K562 (cell line): ENCODE measurements at regions not wholly inside any gene's neighbourhood (a gene's known extent, or its start where the extent isn't known, plus 50 kb on each side); places are given as distances from the start of the nearest gene placed in this dataset.

ENCODE experiments used
- ATAC-seq: fragments of 200-7000 bp; cut with Tn5 transposase; 3 replicates; pipeline ENCODE4 v1.9.1; 2020; ENCODE audit warnings: moderate library complexity
- BruUV-seq: library from RNA; stranded (reverse); fragments of 400-500 nt; replicated peaks from 2 replicates; lab custom pipeline; 2021; lab: Mats Ljungman, UMichigan
- CTCF ChIA-PET: fragments of 300-600 bp; formaldehyde crosslinking; extraction: SDS; loops from one replicate; lab custom pipeline; 2021; ENCODE audit warnings: low intra/inter-chr PET ratio; lab: Yijun Ruan, JAX
- POLR2A ChIA-PET: fragments of 300-600, 350-650 bp; sonication (Branson Sonifier 250); formaldehyde crosslinking; extraction: SDS; loops from one replicate; lab custom pipeline; 2021; ENCODE audit warnings: antibody characterized with exemption, inconsistent platforms; lab: Yijun Ruan, JAX
- DNase-seq, 4 experiments: peaks; one replicate each; pipeline versions ENCODE4 v3.0.0 to v3.0.0-alpha.2; 2011 to 2018; ENCODE audit warnings: low spot score in 3 of 4, mixed read lengths in 3 of 4; ENCODE audit errors: extremely low read depth in 1 of 4
- FAIRE-seq: peaks from 2 replicates; lab custom pipeline; 2011; peaks lifted over from hg19 to GRCh38; lab: Jason Lieb, UNC
- H2AFZ ChIP-seq: 2 replicates; pipeline ENCODE4 v1.6.0; 2011; ENCODE audit warnings: low read depth, low read length, control low read depth, inconsistent platforms
- H3K27ac ChIP-seq: fragments of 200-600 bp; 3 replicates; pipeline ENCODE4 v1.8.0; 2011; ENCODE audit warnings: low read depth, mild to moderate bottlenecking, control low read depth, inconsistent platforms, low read length, moderate library complexity, mixed read lengths; ENCODE audit errors: extremely low read depth
- H3K27me3 ChIP-seq, 2 experiments: fragments of 300-600 bp in 1 of 2; 2 replicates in 1 of 2; 3 replicates in 1 of 2; pipeline versions ENCODE4 v1.6.0 to v1.8.0; 2011; ENCODE audit warnings: inconsistent platforms in 2 of 2, low read length in 2 of 2, mild to moderate bottlenecking in 1 of 2, mixed read lengths in 1 of 2, moderate library complexity in 1 of 2; ENCODE audit not compliant: control insufficient read depth in 2 of 2, insufficient read depth in 2 of 2
- H3K36me3 ChIP-seq: fragments of 300-600 bp; 3 replicates; pipeline ENCODE4 v1.8.0; 2011; ENCODE audit warnings: mild to moderate bottlenecking, low read length, inconsistent platforms; ENCODE audit not compliant: control insufficient read depth, insufficient read depth
- H3K4me1 ChIP-seq, 2 experiments: fragments of 200-600 bp in 1 of 2; replicated peaks in 1 of 2; 2 replicates in 1 of 2; 3 replicates in 1 of 2; pipeline versions ENCODE4 v1.5.1 to v1.8.0; 2011; ENCODE audit warnings: inconsistent platforms in 2 of 2, low read length in 2 of 2, mild to moderate bottlenecking in 1 of 2, mixed read lengths in 1 of 2, moderate library complexity in 1 of 2; ENCODE audit not compliant: control insufficient read depth in 2 of 2, insufficient read depth in 2 of 2
- H3K4me2 ChIP-seq: 2 replicates; pipeline ENCODE4 v1.6.1; 2011; ENCODE audit warnings: low read length, control low read depth, inconsistent platforms, mixed read lengths; ENCODE audit not compliant: insufficient read depth
- H3K4me3 ChIP-seq: fragments of 200-600 bp; sonication (generic), shearing (Covaris generic); 2 replicates; pipeline ENCODE4 v1.5.1; 2016; ENCODE audit warnings: control low read depth, inconsistent platforms
- H3K79me2 ChIP-seq: fragments of 200-600 bp; 3 replicates; pipeline ENCODE4 v1.8.0; 2011; ENCODE audit warnings: low read length, inconsistent platforms; ENCODE audit not compliant: control insufficient read depth, insufficient read depth
- H3K9ac ChIP-seq, 2 experiments: 2 replicates each; pipeline versions ENCODE4 v1.6.0 to v1.6.1; 2011; ENCODE audit warnings: low read depth in 2 of 2, low read length in 2 of 2, control low read depth in 1 of 2, inconsistent platforms in 1 of 2, mild to moderate bottlenecking in 1 of 2, mixed read lengths in 1 of 2; ENCODE audit not compliant: insufficient read depth in 1 of 2
- H3K9me1 ChIP-seq: one replicate; pipeline ENCODE4 v1.6.0; 2011; ENCODE audit warnings: inconsistent platforms, mild to moderate bottlenecking, low read length, moderate library complexity; ENCODE audit not compliant: control insufficient read depth, insufficient read depth
- H3K9me3 ChIP-seq: replicated peaks from 2 replicates; pipeline ENCODE4 v1.5.1; 2011; ENCODE audit warnings: low read depth, low read length, inconsistent platforms; ENCODE audit not compliant: control insufficient read depth, insufficient read depth
- H4K20me1 ChIP-seq: replicated peaks from 2 replicates; pipeline ENCODE4 v1.6.1; 2011; ENCODE audit warnings: low read length, inconsistent platforms, mixed read lengths; ENCODE audit not compliant: control insufficient read depth, insufficient read depth
- FOXK2 ChIP-seq, 2 experiments: fragments of 450-650 bp; IDR thresholded peaks in 1 of 2; conservative IDR thresholded peaks in 1 of 2; 2 replicates each; pipeline ENCODE4 v1.6.1; 2016; ENCODE audit warnings: low read depth in 2 of 2, mild to moderate bottlenecking in 1 of 2
- XRCC5 ChIP-seq: fragments of 200-400 bp; formaldehyde crosslinking; IDR thresholded peaks from 2 replicates; pipeline ENCODE4 v1.6.1; 2017; ENCODE audit warnings: low read depth, mild to moderate bottlenecking, low read length
- ZNF57 ChIP-seq: fragments of 450-650 bp; formaldehyde crosslinking; IDR thresholded peaks from 2 replicates; pipeline ENCODE4 v1.4.0; 2020; ENCODE audit warnings: mild to moderate bottlenecking, moderate library complexity
- WGBS: fragments of 100-300 bp; shearing (Covaris generic); methylation state at CpG from one replicate; pipeline ENCODE4 v1.1.6; 2016; ENCODE audit warnings: low coverage, mixed read lengths; ENCODE audit not compliant: insufficient coverage; ENCODE audit errors: missing lambda C conversion rate; 5-methylcytosine and 5-hydroxymethylcytosine counted together
- in situ Hi-C: fragments of 300-500 bp; cut with MboI; formaldehyde crosslinking; loops from 4 replicates; pipeline ENCODE4 v1.15.0; 2018; ENCODE audit warnings: inconsistent platforms, mixed read lengths
- intact Hi-C: fragments of 100-400 bp; cut with micrococcal nuclease; formaldehyde crosslinking; loops from 2 replicates; pipeline ENCODE4 v1.14.2; 2022
- TF ChIP-seq, protein P1 (sequence below): sonication (generic); formaldehyde crosslinking; IDR thresholded peaks from 2 replicates; pipeline ENCODE4 v1.8.1; 2023; ENCODE audit warnings: mild to moderate bottlenecking, missing genetic modification reagents, moderate library complexity
- TF ChIP-seq, protein P2 (sequence below): fragments of 450-650 bp; IDR thresholded peaks from 2 replicates; pipeline ENCODE4 v1.6.1; 2018; ENCODE audit not compliant: partially characterized antibody

DNA sequence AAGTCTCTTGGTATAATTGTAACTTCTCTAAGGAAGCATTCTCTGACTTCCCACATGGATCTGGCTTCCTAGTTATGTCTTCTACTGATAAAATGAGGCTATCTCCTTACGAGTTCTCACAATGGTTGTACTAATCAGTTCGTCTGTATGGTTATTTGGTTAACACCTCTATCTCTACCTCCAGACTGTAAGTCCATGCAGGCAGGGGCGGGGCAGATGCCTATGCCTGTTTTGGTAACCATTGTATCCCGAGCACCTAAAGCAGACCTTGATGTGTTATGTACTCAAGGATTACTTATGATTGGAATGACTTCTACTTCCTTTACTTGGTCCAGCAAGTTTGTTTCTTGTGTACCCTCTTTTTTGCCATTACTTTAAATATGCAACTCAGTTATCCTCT, 125.0 kb upstream of the PITX1 start (continued):
- no peak for TF ChIP-seq FOXK2 (conservative IDR thresholded peaks at IDR 0.05 in 1 of 2, IDR thresholded peaks at IDR 0.05 in 1 of 2; ENCODE audit: low read depth in 2 of 2)
- TF ChIP-seq, protein P1, sequence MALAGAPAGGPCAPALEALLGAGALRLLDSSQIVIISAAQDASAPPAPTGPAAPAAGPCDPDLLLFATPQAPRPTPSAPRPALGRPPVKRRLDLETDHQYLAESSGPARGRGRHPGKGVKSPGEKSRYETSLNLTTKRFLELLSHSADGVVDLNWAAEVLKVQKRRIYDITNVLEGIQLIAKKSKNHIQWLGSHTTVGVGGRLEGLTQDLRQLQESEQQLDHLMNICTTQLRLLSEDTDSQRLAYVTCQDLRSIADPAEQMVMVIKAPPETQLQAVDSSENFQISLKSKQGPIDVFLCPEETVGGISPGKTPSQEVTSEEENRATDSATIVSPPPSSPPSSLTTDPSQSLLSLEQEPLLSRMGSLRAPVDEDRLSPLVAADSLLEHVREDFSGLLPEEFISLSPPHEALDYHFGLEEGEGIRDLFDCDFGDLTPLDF (CRISPR knock-in tag), result no peak
- TF ChIP-seq XRCC5, result no peak

DNA sequence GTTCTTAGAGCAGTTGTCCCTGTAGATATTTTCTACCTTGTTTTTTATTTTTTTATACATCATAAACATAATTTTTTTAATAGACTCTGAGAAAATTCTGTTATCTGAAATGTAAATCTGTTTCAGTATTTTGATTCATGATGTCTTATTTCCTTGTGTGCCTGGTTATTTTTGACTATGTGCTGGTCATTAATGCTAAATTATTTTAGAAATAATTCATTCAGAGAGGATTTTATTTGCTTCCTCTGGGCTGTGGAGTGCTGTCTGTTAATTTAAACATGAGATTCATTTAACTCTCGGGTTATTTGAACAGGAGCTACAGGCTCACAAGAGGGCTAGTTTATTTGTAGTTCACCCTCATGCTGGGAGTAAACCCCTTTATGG, 124.3 kb upstream of the PITX1 start:
- H3K9ac ChIP-seq, result no peak overlapping the region; a peak in 1 of 4 replicates
- H4K20me1 ChIP-seq, result no peaks in the 10 kb centered on the region
- H3K4me1 ChIP-seq, result peaks cover 28 to 33% of the 10 kb centered on the region in 2 experiments; a peak in 4 of 5 replicates
- H3K36me3 ChIP-seq, result no peaks in the 10 kb centered on the region
- 68% methylated on average over 1 of the region's 1 CpG for WGBS
- no peak overlapping the region for H3K4me3 ChIP-seq
- no peaks in the 10 kb centered on the region for H3K79me2 ChIP-seq
- intact Hi-C loops, result no loop called here
- no peak overlapping the region; the same call in 2 of the 3 replicates for H3K27ac ChIP-seq
- peak overlapping the region; percentile 51 for H2AFZ ChIP-seq
- TF ChIP-seq, protein P2, sequence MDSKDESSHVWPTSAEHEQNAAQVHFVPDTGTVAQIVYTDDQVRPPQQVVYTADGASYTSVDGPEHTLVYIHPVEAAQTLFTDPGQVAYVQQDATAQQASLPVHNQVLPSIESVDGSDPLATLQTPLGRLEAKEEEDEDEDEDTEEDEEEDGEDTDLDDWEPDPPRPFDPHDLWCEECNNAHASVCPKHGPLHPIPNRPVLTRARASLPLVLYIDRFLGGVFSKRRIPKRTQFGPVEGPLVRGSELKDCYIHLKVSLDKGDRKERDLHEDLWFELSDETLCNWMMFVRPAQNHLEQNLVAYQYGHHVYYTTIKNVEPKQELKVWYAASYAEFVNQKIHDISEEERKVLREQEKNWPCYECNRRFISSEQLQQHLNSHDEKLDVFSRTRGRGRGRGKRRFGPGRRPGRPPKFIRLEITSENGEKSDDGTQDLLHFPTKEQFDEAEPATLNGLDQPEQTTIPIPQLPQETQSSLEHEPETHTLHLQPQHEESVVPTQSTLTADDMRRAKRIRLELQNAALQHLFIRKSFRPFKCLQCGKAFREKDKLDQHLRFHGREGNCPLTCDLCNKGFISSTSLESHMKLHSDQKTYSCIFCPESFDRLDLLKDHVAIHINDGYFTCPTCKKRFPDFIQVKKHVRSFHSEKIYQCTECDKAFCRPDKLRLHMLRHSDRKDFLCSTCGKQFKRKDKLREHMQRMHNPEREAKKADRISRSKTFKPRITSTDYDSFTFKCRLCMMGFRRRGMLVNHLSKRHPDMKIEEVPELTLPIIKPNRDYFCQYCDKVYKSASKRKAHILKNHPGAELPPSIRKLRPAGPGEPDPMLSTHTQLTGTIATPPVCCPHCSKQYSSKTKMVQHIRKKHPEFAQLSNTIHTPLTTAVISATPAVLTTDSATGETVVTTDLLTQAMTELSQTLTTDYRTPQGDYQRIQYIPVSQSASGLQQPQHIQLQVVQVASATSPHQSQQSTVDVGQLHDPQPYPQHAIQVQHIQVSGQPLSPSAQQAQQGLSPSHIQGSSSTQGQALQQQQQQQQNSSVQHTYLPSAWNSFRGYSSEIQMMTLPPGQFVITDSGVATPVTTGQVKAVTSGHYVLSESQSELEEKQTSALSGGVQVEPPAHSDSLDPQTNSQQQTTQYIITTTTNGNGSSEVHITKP, result no peak
- TF ChIP-seq ZNF57 (CRISPR knock-in tag), result no peak
- peak overlapping the region; percentile 37; the same call in 1 of the 2 replicates for H3K4me2 ChIP-seq
- H3K9me1 ChIP-seq, result no peaks in the 10 kb centered on the region
- no TSS peak for BruUV-seq
- FAIRE-seq (no peak), ATAC-seq (no peak), DNase-seq (no peak)
- ChIA-PET CTCF (no interaction called here), POLR2A (interaction anchor here (1.6 kb wide), 1 partner anchor 9 kb away, joined by 9 read pairs; no protein-coding TSS in a partner anchor)
- in situ Hi-C loops, result no loop called here
- H3K27me3 ChIP-seq, result no peaks in the 10 kb centered on the region
- H3K9me3 ChIP-seq, result peaks cover 6% of the 10 kb centered on the region
